Stimulated activated CD4-positive, alpha-beta T cell treated with anti-CD3 and anti-CD28 coated beads, TNF-alpha, amount 100 ng/mL, for 1 hour (primary cell): ENCODE measurements at regions not wholly inside any gene's neighbourhood (a gene's known extent, or its start where the extent isn't known, plus 50 kb on each side); places are given as distances from the start of the nearest gene placed in this dataset.
"Not testable (repeated sequence)": the region's sequence is repeated elsewhere in the genome, so short reads cannot be mapped to it uniquely, and the experiment has no call there.

Experiments used
- DNase-seq, 3 donors: peaks; one replicate each; pipeline ENCODE4 v3.0.0-alpha.2; 2020; ENCODE audit warnings: low read depth in 3 of 3, low spot score in 1 of 3

DNA sequence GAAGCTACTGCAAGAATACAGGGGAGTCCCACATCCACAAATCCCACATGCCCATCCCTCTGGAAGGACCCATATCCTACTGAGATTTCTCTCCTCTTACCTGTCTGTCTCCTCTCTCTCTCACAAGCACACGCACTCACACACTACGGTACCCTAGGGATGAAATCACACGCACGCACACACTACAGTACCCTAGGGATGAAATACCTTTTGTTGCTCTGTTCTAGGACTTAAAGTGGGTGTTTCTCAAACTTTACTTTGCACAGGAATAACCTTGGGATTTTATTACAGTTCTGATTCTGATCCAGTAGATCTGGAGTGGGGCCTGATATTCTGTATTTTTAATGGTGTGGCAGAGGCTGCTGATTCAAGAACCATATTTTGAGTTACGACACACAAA is 622.2 kb upstream of the ZNF385D start:
- DNase-seq = no peak

DNA sequence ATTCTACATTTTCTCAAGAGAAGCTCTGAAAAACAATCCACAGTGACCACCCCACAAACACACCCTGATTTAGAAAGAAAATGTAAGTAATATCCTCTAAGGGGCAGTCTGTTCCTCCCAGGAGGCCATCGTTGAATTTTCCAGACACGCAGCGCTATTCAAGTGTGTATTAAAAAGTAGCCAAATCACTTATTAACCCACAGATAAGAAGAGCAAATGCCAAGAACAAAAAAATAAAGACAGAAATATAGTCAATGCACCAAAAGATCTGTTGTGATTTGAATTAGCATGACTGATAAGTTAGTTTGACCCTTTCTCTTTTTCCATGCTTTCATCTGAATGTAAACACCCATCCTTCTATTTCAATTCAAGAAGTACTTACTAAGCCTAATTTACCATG is 622.8 kb upstream of the ZNF385D start:
- DNase-seq = no peak

DNA sequence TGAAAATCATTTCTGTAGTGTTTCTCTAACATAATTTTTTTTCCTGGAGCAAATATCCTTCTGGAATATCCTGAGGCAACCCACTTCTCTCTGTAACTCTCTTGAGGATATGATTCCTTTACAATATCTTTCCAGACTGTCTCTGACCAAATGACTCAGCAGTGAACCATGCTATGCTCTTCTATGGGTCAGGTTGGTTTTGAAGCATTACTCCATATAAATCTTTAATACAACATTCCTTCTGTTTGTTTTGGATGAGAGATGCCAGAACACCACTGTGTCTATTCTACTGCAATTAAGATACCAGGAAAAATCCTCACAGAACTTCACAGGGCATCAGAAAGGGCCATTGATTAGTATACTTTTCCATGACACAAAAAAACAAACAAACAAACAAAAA is 626.4 kb upstream of the ZNF385D start:
- DNase-seq = no peak

DNA sequence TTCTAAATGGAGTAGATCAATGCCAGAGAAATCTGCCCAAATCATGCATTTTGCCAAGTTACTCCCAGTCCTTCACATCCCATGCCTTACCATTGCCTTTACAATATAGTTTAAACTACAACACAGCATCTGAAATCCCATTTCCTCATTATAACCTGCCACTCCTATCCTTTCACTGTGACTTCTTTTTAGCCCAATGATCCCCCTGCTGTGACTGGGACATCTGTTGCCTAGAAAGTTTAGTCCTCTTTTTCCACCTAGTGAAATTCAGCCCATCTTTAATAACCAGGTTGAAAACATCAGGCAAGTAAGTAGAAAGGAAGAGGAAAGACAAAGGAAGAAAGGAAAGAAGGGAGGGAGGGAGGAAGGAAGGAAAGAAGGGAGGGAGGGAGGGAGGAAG is 627.9 kb upstream of the ZNF385D start:
- DNase-seq = no peak

DNA sequence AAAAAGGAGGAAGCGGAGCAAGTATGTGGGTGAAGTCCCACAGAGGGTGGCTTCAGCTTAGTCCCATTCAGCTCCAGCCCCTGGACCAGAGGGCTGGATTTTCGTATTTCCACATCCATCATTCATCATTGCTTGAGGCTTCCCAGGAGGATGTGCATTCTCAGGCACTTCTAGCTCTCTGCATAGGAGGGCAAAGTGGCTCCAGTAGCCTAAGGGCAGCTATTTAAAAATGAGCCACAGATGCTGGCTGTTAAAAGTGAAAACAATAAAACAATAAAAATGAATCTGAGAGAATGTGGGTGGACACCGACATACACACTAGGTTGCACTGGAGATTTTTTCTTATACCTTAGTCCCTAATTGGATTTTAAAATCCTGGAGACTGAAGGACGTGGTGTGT is 629.2 kb upstream of the ZNF385D start:
- no peak for DNase-seq

DNA sequence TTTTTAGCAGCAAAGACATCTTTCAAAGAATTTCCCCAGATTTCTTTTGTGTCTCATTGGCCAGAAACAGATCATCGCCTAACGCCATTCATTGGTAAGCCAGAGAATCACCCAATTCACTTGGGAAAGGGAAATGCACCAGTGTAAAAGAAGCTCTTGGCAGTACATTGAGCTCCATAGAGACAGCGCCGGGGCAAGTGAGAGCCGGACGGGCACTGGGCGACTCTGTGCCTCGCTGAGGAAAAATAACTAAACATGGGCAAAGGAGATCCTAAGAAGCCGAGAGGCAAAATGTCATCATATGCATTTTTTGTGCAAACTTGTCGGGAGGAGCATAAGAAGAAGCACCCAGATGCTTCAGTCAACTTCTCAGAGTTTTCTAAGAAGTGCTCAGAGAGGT is 630.6 kb upstream of the ZNF385D start:
- DNase-seq = not testable (repeated sequence)

DNA sequence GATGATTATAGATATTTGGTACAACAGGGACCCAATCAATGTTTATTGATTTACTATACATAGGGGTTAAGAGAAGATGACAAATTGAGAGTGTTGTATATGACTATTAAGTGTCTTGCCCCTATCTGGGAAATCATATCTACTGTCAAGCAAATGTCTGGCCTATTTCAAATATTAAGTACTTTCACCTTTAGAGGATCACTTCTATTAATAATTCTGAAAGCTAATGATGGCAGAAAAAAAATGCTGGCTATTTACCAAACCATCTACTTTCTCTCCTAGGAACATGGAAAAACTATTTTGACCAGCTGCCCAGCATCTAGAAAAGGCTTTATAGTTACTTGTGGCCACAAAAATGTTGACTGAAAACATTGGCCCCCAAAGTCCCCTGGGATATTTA is 632.3 kb upstream of the ZNF385D start:
- DNase-seq = no peak

DNA sequence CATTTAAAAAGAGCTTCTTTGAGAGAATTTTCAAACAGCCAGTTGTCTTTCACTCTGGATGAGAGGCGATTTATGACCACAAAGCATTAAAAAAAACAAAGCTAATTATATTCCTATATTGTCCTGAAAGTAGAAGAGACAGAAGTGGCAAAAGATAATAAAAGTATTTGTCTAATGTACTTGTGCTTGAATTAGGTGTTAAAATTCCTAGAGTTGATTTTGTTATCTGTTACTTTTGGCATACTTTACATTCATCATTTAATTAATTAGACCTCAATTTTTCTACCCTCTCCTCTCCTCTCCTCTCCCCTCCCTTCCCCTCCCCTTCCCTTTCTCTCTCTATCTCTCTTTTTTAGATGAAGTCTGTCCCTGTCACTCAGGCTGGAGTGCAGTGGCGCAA is 635.1 kb upstream of the ZNF385D start:
- DNase-seq = no peak

DNA sequence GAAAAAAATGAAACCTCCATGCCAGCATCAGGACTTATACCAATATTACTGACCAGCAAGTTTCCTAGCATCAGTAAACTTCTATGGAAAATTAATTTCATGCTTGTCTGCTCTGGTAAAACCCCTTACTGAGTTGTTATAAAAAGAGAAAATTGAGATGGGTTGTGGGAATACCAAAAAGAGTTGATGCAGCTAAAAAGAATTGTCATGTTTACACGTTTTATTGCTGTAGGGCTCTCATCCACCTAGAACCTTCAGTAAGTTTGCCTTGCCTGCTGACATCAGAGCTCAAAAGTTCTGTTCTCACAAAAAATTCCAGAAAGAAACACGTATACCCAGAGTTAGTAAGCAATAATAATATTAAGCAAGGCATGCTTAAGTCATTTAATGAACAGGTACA is 641.3 kb upstream of the ZNF385D start:
- no peak for DNase-seq

DNA sequence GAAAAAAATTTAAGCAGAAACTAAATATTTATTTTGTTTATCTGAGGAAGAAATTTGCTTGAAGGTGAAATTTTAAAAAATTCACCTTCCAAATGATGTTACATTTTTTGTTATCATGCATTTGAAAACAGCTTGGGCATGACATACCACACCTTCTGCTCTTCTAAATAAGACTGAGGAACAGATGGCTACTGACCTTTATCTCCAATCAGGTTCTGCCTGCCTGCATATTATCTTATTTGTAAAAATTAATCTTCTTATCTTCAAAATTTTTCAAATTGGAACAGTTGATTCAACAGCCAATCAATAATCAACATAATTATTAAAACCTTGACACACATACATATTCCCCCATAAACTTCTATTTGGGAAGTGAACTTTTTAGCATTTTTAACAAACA is 641.8 kb upstream of the ZNF385D start:
- no peak for DNase-seq

DNA sequence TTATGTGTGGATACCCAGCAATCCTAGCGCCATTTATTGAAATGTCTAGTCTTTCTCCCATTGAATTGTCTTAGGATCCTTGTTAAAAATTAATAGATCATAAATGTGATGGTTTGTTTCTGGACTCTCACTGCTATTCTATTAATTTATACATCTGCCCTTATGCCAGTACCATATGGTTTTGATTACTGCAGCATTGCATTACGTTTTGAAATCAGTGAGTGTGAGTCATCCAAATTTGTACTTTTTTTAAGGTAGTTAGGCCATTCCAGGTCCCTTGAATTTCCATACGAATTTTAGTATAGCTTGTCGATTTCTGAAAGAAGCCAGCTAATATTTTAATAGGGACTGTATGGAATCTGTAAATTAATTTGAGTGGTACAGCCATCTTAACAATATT is 648.6 kb upstream of the ZNF385D start:
- no peak for DNase-seq

DNA sequence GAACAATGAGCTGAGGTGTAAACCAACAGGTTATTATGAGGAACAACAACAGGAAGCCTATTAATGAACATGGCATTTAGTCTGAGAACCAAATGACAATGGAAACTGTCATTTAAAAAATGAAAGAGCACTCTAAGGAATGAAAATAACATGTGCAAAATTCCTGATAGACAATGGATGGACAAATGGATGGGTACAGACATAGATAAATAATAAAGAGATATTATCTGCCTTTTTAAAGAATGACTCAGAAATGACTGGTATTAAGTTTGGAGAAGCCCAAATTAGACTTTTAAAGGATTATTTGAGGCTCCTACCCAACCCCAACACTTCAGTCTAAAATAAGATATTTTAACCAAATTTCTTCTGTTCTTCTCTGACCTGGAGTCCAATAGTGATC is 650.5 kb upstream of the ZNF385D start:
- DNase-seq = no peak

DNA sequence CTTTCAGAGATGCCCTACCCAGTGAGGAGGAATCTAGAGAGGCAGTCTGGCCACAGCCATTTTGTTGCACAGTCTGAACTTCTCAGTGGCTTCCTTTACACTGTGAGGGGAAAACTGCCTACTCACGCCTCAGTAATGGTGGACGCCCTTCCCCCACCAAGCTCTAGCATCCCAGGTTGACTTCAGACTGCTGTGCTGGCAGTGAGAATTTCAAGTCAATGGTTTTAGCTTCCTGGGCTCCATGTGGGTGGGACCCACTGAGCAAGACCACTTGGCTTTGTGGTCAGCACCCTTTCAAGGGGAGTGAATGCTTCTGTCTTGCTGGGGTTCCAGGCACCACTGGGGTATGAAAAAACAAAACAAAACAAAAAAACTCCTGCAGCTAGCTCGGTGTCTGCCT is 663.2 kb upstream of the ZNF385D start:
- no peak for DNase-seq

DNA sequence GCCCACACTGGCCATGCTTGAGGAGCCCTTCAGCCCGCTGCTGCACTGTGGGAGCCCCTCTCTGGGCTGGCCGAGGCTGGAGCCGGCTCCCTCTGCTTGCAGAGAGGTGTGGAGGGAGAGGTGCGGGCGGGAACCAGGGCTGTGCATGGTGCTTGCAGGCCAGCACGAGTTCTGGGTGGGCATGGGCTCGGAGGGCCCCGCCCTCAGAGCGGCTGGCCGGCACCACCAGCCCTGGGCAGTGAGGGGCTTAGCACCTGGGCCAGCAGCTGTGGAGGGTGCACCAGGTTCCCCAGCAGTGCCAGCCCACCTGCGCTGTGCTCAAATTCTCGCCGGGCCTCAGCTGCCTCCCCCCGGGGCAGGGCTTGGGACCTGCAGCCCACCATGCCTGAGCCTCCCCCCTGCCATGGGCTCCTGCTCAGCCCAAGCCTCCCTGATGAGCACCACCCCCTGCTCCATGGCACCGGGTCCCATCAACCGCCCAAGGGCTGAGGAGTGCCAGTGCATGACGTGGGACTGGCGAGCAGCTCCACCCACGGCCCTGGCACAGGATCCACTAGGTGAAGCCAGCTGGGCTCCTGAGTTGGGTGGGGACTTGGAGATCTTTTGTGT is 665.9 kb upstream of the ZNF385D start:
- not testable (repeated sequence) for DNase-seq

DNA sequence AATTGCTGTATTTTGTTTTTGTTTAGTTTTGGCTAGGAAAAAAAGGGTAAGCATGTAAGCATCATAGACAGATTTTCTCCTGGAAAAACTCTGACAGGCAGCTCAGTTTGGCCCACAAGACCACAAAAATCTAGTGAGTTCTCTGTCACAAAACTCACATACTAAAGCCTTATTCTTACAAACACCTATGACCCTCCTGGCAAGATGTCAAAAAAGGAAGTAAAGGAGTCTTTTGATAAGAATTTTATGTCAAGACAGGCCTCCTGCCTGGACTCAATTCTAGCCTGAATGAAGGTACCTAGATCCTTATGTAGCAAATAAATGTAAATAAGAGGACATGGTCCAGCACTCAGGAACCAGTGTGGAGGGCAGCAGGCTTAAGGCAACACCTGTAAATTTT is 668.3 kb upstream of the ZNF385D start:
- no peak for DNase-seq

DNA sequence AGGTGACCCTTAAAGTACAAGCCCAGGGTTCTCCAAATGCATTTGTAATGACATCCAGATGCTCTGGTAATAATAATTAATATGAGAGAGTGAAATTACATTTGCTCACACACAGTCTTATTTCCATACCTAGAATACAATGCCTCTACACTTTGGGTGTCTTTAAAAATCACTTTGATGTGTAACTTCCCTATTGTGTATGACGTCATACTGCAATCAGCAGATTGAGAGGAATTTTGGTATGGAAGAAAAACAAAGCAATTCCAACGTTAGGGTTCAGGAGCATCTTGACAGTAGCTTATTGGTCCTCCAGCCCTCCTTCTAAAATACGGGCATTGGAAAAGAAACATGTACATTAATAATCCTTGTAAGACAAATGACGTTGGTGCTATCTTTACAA is 670.6 kb upstream of the ZNF385D start:
- DNase-seq = no peak

DNA sequence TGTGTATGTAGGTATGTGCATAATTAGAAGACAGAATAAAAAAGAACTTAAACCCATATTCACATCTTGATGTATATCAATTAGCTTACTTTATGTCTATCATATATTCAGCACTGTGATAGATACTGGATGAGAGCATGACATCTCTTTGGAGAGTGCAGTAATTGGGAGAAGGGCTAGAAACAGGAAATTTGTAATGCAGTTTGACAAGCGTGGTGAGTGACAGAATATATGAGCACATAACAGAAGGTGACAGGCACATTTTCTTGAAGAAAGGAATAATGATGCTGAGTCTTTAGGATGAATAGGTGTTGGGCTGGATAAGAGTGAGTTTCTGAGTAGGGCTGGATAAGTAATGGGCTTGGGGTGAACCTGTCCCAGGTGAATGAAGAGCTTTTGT is 680.3 kb upstream of the ZNF385D start:
- DNase-seq = no peak

DNA sequence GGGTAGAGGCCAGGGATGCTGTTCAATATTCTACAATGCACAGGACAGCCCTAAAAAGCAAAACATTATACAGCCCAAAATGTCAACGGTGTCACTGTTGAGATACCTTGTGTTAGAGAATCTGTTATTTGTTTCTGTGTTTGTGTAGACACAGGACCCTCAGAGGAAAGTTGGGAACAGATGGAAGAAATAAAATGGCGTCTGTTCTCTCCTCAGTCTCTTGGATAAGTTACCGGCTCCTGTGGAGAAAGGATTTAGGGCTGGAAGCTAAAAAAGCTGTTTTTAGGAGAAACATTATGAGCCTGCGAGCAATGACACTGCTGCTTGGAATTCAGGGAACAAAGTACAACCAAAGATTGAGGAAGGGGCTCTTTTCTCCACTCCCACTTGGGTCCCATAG is 688.6 kb upstream of the ZNF385D start:
- DNase-seq = no peak

DNA sequence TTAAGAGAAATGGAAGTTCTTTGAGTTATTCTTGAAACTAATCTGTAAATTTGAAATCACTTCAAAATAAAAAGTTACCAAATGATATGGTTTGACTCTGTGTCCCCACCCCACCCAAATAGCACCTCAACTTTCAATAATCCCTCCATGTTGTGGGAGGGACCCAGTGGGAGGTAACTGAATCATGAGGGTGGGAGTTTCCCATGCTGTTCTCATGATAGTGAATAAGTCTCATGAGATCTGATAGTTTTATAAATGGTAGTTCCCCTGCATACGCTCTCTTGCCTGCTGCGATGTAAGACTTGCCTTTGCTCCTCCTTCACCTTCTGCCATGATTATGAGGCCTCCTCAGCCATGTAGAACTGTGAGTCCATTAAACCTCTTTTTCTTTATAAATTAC is 690.7 kb upstream of the ZNF385D start:
- DNase-seq = no peak

DNA sequence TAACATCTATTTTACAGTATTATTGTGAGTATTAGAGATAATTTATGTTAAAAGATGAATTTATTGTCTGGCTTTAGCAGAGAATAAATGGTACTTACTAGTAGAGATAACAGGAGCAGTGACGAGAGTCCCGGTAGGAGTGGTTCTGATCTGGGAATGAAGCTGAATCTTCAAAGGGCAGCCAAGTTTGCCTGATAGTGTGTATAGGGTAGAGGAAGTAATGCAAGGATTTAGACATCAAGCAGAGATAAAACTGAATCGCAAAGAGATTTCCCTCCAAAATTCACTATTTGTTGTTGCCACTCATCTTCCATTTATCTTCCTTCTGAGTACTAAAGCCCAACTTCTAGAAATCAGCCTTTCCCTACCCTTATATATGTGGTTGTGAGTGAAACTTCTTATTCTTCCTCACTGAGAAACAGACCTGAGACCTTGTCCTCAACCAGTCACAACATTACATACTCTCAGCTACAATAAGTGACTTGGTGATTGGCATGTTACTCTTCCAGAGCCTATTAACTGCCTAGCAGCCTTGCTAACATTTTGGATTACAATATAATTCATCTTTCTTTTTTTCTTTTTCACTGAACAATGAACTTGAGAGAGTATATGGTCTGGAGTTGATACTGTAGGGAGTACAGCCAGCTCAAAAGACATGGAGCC is 692.7 kb upstream of the ZNF385D start:
- DNase-seq = no peak

DNA sequence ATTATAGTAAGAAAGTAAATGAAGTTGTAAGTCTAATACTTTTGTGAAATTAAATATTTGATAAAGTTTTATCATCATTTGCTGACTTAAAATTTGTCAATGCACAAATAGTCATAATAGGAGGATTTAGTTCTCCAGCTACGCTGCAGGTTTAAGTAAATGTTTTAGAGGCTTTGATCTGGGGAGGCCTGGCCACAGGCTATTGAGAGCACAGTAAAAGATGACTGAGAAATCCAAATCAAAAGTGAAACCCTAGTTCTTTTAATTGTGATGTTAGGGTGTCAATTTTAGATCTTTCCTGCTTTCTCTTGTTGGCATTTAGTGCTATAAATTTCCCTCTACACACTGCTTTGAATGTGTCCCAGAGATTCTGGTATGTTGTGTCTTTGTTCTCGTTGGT is 694.3 kb upstream of the ZNF385D start:
- not testable (repeated sequence) for DNase-seq

DNA sequence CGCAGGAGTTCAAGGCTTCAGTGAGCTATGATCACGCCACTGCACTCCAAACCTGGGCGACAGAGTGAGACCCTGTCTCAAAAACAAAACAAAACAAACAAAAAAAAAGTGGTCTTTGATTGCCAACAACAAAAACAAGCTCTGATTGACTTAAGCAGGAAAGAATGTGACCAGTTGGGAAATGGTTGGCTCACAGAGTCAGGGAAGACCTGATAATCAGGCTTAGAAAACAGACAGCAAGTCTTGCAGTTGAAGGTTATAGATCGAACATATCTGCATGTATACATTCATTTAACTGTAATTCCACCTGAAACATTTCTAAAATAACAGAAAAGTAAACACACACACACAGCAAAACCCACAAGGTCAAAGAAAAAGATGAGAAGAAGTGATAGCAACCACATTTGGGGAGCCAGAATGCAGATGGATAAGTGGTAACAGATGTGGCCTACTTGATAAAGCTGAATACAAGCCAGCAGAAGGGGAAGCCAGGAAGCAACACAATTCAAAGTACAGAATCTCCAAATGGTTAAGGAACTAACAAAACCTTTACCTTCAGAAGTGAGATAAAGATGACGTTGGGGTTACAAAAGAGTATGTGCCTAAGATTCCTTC is 699.9 kb upstream of the ZNF385D start:
- no peak for DNase-seq

DNA sequence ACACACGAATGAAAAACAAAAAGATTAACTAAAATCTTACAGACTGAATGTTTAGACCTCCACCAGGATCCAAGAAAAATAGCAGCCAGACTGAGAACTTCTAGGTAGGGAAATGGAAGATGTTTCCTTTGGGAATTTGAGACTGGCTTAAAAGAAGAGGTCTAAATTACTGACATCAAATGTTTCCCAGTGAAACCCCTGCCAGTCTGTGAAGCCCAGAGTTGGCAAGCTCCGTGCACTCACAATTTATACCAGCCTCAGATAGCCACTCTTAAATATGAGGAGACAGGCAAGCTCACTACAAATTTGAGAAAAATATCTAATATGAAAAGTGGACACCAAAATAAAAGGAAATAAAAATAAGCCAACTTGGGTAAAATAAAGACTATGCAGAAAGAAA is 700.5 kb upstream of the ZNF385D start:
- no peak for DNase-seq
